ENCODE measurements at regions not wholly inside any gene's neighbourhood (a gene's known extent, or its start where the extent isn't known, plus 50 kb on each side); places are given as distances from the start of the nearest gene placed in this dataset.

DNA sequence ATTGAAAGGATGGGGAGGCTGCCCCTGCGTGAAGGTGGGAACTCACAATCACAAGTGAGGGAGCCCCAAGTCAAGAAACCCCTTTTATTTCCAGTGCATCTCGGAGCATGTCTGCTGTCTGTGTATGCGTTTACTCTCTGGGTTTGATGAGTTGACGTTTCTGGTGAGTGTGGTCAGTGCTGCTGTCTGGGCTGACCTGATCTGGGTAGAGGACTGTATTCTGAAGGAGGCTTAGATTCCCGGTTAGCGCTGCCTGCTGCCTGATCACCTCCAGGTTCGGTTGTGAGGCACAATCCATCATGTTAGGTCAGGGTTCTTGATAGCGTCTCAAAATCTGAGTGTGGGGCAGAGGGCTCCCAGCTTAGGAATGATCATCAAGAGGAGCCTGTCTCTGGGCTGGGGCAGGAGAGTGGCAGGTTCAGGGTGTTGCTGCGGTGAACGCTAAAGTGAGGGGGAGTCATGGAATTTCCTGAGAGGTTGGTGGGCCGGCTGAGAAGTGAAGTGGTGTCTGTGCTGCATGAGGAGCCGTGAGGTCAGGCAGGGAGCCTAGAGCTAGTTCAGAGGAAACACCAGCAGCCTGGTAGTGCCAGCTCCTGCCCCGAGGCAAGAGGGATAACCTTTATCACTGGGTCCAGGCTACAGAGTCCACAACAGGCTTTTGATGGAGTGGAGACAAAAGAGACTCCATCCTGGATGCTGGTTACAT is 225.3 kb upstream of the CST7 start:
- TF ChIP-seq, protein P1, sequence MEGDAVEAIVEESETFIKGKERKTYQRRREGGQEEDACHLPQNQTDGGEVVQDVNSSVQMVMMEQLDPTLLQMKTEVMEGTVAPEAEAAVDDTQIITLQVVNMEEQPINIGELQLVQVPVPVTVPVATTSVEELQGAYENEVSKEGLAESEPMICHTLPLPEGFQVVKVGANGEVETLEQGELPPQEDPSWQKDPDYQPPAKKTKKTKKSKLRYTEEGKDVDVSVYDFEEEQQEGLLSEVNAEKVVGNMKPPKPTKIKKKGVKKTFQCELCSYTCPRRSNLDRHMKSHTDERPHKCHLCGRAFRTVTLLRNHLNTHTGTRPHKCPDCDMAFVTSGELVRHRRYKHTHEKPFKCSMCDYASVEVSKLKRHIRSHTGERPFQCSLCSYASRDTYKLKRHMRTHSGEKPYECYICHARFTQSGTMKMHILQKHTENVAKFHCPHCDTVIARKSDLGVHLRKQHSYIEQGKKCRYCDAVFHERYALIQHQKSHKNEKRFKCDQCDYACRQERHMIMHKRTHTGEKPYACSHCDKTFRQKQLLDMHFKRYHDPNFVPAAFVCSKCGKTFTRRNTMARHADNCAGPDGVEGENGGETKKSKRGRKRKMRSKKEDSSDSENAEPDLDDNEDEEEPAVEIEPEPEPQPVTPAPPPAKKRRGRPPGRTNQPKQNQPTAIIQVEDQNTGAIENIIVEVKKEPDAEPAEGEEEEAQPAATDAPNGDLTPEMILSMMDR (IDR thresholded peaks at IDR 0.05; ENCODE audit: low read length, missing control alignments), result no peak
- no peak overlapping the region for H3K4me3 ChIP-seq (replicated peaks; ENCODE audit: low read depth, low read length)
- no peak for DNase-seq (ENCODE audit: low read depth)

DNA sequence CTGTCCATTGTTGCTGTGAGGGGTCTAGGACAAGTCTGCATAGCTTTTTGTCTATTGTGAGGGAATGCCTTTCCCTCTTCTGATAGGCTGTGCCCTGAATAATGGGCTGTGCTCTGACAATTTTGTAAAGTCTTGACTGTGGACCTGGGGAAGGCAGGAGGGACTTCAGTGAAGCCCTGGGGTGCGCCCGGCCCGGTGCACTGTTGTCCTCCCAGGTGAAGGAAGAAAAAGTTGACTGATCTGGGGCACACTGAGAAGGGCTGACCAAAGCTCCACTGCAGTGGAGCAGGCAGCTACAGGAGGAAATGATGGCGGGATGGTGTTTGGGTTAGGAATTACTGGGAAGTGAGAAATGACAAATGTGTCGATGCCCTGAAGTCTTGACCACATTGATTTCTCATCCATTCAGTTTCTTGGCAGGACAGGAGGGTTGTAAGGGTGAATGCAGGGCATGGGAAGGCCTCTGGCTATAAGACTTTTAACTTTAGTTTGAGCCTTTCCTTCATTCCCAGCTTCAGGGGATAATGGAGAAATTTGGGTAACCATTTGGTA is 224.0 kb upstream of the CST7 start:
- no peak overlapping the region for H3K4me3 ChIP-seq (replicated peaks; ENCODE audit: low read depth, low read length)
- TF ChIP-seq, protein P1 (IDR thresholded peaks at IDR 0.05; ENCODE audit: low read length, missing control alignments), result no peak
- DNase-seq (ENCODE audit: low read depth), result no peak

DNA sequence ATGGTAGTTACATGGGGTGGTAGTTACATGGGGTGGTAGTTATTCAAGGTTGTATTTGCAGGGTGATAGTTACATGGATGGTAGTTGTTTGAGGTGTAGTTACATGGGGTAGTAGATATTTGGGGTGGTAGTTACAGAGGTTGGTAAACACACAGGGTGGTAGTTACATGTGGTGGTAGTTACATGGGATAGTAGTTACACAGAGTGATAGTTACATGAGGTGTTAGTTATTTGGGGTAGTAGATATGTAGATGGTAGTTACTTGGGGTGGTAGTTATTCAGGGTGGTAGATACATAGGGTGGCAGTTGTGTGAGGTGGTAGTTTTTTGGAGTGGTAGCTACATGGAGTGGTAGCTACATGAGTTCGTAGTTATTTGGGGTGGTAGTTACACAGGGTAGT is 221.3 kb upstream of the CST7 start:
- TF ChIP-seq, protein P1 (IDR thresholded peaks at IDR 0.05; ENCODE audit: low read length, missing control alignments), result no peak
- no peak overlapping the region for H3K4me3 ChIP-seq (replicated peaks; ENCODE audit: low read depth, low read length)
- no peak for DNase-seq (ENCODE audit: low read depth)

DNA sequence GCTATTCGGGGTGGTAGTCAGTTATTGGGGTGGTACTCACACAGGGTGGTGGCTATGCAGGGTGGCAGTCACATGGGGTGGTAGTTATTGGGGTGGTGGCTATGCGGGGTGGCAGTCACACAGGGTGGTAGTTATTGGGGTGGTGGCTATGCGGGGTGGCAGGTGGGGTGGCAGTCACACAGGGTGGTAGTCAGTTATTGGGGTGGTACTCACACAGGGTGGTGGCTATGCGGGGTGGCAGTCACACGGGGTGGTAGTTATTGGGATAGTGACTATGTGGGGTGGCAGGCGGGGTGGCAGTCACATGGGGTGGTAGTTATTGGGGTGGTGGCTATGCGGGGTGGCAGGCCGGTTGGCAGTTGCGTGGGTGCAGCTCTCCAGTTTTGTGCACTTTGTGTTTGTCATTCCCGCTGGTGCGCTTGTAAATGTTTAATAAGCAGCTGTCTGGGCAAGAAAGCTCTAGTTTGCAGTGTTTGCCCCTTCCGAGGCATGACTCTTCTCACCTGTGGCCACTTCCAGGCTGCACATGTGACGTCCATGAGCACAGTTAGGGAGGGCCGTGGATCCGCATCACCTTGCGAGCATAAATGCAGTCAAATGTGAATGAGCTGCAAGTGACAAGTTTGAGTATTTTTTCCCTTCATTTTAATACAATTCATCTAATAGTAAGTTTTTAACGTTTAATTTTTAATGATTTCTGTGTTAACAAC is 219.0 kb upstream of the CST7 start:
- DNase-seq (ENCODE audit: low read depth), result no peak
- H3K4me3 ChIP-seq (replicated peaks; ENCODE audit: low read depth, low read length), result no peak overlapping the region
- TF ChIP-seq, protein P1 (IDR thresholded peaks at IDR 0.05; ENCODE audit: low read length, missing control alignments), result no peak

DNA sequence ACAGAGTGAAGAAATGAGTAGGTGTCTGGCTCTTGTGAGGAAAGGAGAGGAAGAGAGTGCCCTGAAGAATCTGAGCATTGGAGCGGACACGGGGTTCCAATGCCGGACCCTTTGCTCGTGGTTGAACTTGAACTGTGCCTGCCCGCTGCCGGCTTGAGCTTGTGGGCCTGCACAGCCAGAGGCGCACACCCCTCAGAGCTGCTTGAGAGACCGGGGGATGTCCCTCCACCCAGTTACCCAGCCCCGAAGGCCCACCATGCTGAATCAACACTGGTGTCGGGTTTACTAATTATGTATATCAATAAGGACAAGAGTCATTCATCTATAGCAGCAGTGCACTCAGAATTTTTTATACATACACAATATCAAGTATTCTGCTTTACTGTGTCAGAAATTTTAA is 218.3 kb upstream of the CST7 start:
- TF ChIP-seq, protein P1 (IDR thresholded peaks at IDR 0.05; ENCODE audit: low read length, missing control alignments), result no peak
- H3K4me3 ChIP-seq (replicated peaks; ENCODE audit: low read depth, low read length), result no peak overlapping the region
- no peak for DNase-seq (ENCODE audit: low read depth)

DNA sequence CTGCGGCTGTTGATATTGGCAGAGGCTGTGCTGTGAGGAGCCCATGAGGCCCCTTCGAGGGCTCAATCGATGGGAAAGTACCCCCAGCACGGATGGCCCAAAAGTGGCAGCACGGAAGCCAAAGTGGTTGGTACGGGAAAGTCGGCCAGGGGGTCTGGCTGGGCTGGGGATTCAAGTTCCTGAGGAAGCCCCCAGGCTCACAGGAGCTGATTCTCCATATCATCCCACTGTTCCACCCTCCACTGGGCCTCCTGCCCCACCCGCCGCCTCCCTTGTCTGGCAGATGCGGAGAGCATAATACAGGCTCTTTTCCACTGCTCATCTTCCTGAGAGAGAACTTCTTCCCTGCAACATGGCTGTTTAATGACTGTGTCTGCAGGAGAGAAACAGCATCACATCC is 217.8 kb upstream of the CST7 start:
- DNase-seq (ENCODE audit: low read depth), result no peak
- TF ChIP-seq, protein P1 (IDR thresholded peaks at IDR 0.05; ENCODE audit: low read length, missing control alignments), result no peak
- no peak overlapping the region for H3K4me3 ChIP-seq (replicated peaks; ENCODE audit: low read depth, low read length)
